H1 (cell line): ENCODE measurements at regions not wholly inside any gene's neighbourhood (a gene's known extent, or its start where the extent isn't known, plus 50 kb on each side); places are given as distances from the start of the nearest gene placed in this dataset.

Source experiments
- CTCF ChIA-PET: fragments of 300-600 bp; sonication (Branson Sonifier 250); formaldehyde crosslinking; loops from one replicate; lab custom pipeline; 2021; ENCODE audit not compliant: partially characterized antibody; lab: Charles Lee
- POLR2A ChIA-PET: fragments of 300-600 bp; sonication (Branson Sonifier 250); formaldehyde crosslinking; loops from one replicate; lab custom pipeline; 2021; ENCODE audit warnings: inconsistent platforms; ENCODE audit not compliant: partially characterized antibody; lab: Charles Lee
- DNase-seq, 2 experiments: peaks; one replicate each; pipeline versions ENCODE4 v3.0.0 to v3.0.0-alpha.2; 2010 to 2022; ENCODE audit warnings: low spot score in 2 of 2, low read depth in 1 of 2, mixed read lengths in 1 of 2
- FAIRE-seq: peaks from 2 replicates; lab custom pipeline; 2011; peaks lifted over from hg19 to GRCh38; lab: Jason Lieb, UNC
- H2AFZ ChIP-seq: 2 replicates; pipeline ENCODE4 v1.8.1; 2012; ENCODE audit warnings: low read length, inconsistent platforms
- H2AK5ac ChIP-seq: 2 replicates; pipeline ENCODE4 v1.6.1; 2013; ENCODE audit warnings: low read depth, low read length
- H2BK120ac ChIP-seq: replicated peaks from 2 replicates; pipeline ENCODE3; 2013; ENCODE audit warnings: low read depth, low read length, inconsistent platforms
- H2BK12ac ChIP-seq: 2 replicates; pipeline ENCODE4 v1.6.1; 2013; ENCODE audit warnings: low read depth, low read length
- H2BK15ac ChIP-seq: 2 replicates; pipeline ENCODE4 v1.6.1; 2013; ENCODE audit warnings: low read length
- H2BK20ac ChIP-seq: 2 replicates; pipeline ENCODE4 v1.6.1; 2013; ENCODE audit warnings: low read length
- H2BK5ac ChIP-seq: 2 replicates; pipeline ENCODE4 v1.6.1; 2013; ENCODE audit warnings: low read depth, low read length
- H3K14ac ChIP-seq: 2 replicates; pipeline ENCODE4 v1.6.1; 2013; ENCODE audit warnings: inconsistent platforms; ENCODE audit not compliant: insufficient read length
- H3K18ac ChIP-seq: 2 replicates; pipeline ENCODE4 v1.6.1; 2013; ENCODE audit warnings: low read length; ENCODE audit errors: extremely low read depth
- H3K23ac ChIP-seq: 2 replicates; pipeline ENCODE4 v1.6.1; 2013; ENCODE audit warnings: inconsistent platforms; ENCODE audit not compliant: insufficient read length
- H3K23me2 ChIP-seq: 2 replicates; pipeline ENCODE4 v1.6.1; 2013; ENCODE audit warnings: low read depth, low read length
- H3K27ac ChIP-seq: 2 replicates; pipeline ENCODE4 v1.6.1; 2011; ENCODE audit warnings: low read depth, low read length, inconsistent platforms
- H3K27me3 ChIP-seq, 4 experiments: replicated peaks in 1 of 4; 1 replicate in 1 of 4; 2 replicates in 3 of 4; pipeline versions ENCODE4 v1.6.1 to v1.8.1; 2011 to 2013; ENCODE audit warnings: low read length in 3 of 4, mild to moderate bottlenecking in 3 of 4, inconsistent platforms in 2 of 4, mixed read lengths in 2 of 4, moderate library complexity in 1 of 4; ENCODE audit not compliant: control insufficient read depth in 3 of 4, insufficient read depth in 3 of 4; ENCODE audit errors: extremely low read depth in 1 of 4
- H3K36me3 ChIP-seq, 4 experiments: 2 replicates each; pipeline versions ENCODE4 v1.6.1 to v1.8.1; 2011 to 2013; ENCODE audit warnings: mild to moderate bottlenecking in 4 of 4, low read length in 3 of 4, moderate library complexity in 2 of 4, control low read depth in 1 of 4, inconsistent platforms in 1 of 4; ENCODE audit not compliant: insufficient read depth in 4 of 4, control insufficient read depth in 2 of 4
- H3K4ac ChIP-seq: replicated peaks from 2 replicates; pipeline ENCODE3; 2013; ENCODE audit warnings: low read length, low read depth, mixed read lengths, inconsistent platforms; ENCODE audit not compliant: insufficient read length
- H3K4me1 ChIP-seq, 4 experiments: replicated peaks in 1 of 4; 1 replicate in 1 of 4; 2 replicates in 3 of 4; pipeline versions ENCODE4 v1.6.1 to v1.8.1; 2011 to 2013; ENCODE audit warnings: low read length in 3 of 4, inconsistent platforms in 2 of 4, mixed read lengths in 1 of 4; ENCODE audit not compliant: insufficient read depth in 4 of 4, control insufficient read depth in 3 of 4
- H3K4me2 ChIP-seq, 2 experiments: 2 replicates each; pipeline versions ENCODE4 v1.6.1 to v1.8.1; 2011 to 2013; ENCODE audit warnings: low read depth in 2 of 2, low read length in 2 of 2, control low read depth in 1 of 2, inconsistent platforms in 1 of 2, mild to moderate bottlenecking in 1 of 2; ENCODE audit not compliant: insufficient read depth in 1 of 2
- H3K4me3 ChIP-seq, 4 experiments: fragments of 200-600, 300-600 bp in 1 of 4; sonication (generic), shearing (Covaris generic), sonication (Bioruptor Twin) in 1 of 4; 2 replicates each; pipeline versions ENCODE4 v1.5.1 to v1.8.1; 2011 to 2016; ENCODE audit warnings: low read length in 4 of 4, low read depth in 3 of 4, control low read depth in 2 of 4, inconsistent platforms in 2 of 4, mild to moderate bottlenecking in 2 of 4, mixed read lengths in 1 of 4, moderate library complexity in 1 of 4; ENCODE audit not compliant: insufficient read depth in 2 of 4; ENCODE audit errors: extremely low read depth in 1 of 4
- H3K56ac ChIP-seq: replicated peaks from 2 replicates; pipeline ENCODE3; 2013; ENCODE audit warnings: low read depth, mild to moderate bottlenecking, mixed read lengths, low read length, inconsistent platforms; ENCODE audit not compliant: insufficient read length
- H3K79me1 ChIP-seq: 2 replicates; pipeline ENCODE4 v1.6.1; 2013; ENCODE audit warnings: low read depth, low read length, control low read depth
- H3K79me2 ChIP-seq, 2 experiments: 2 replicates each; pipeline versions ENCODE4 v1.6.1 to v1.8.1; 2012 to 2013; ENCODE audit warnings: low read length in 2 of 2, mild to moderate bottlenecking in 2 of 2, inconsistent platforms in 1 of 2; ENCODE audit not compliant: insufficient read depth in 2 of 2, control insufficient read depth in 1 of 2
- H3K9ac ChIP-seq, 4 experiments: replicated peaks in 1 of 4; 1 replicate in 1 of 4; 2 replicates in 3 of 4; pipeline versions ENCODE4 v1.6.1 to v1.8.1; 2011 to 2013; ENCODE audit warnings: low read depth in 3 of 4, low read length in 3 of 4, control low read depth in 2 of 4, mild to moderate bottlenecking in 2 of 4, moderate library complexity in 2 of 4, inconsistent platforms in 1 of 4; ENCODE audit errors: extremely low read depth in 1 of 4
- H3K9me3 ChIP-seq, 2 experiments: 2 replicates each; pipeline versions ENCODE4 v1.6.1 to v1.8.1; 2012 to 2013; ENCODE audit warnings: mild to moderate bottlenecking in 2 of 2, moderate library complexity in 2 of 2, control low read depth in 1 of 2, inconsistent platforms in 1 of 2, low read depth in 1 of 2, low read length in 1 of 2, mixed read lengths in 1 of 2; ENCODE audit not compliant: insufficient read depth in 2 of 2
- H4K20me1 ChIP-seq, 2 experiments: replicated peaks in 1 of 2; 2 replicates each; pipeline versions ENCODE3 to v1.8.1; 2011 to 2013; ENCODE audit warnings: inconsistent platforms in 2 of 2, low read length in 2 of 2, mild to moderate bottlenecking in 1 of 2; ENCODE audit not compliant: insufficient read depth in 2 of 2, control insufficient read depth in 1 of 2
- H4K5ac ChIP-seq: 2 replicates; pipeline ENCODE4 v1.6.1; 2013; ENCODE audit warnings: low read length, low read depth, mixed read lengths, inconsistent platforms; ENCODE audit not compliant: insufficient read length
- H4K8ac ChIP-seq: 2 replicates; pipeline ENCODE4 v1.8.0; 2013; ENCODE audit warnings: mild to moderate bottlenecking, moderate library complexity, low read length, inconsistent platforms; ENCODE audit not compliant: insufficient read depth; ENCODE audit errors: extremely low read depth
- H4K91ac ChIP-seq: replicated peaks from 2 replicates; pipeline ENCODE3; 2013; ENCODE audit warnings: low read length, mixed read lengths, inconsistent platforms; ENCODE audit not compliant: insufficient read length
- ATF2 ChIP-seq: IDR thresholded peaks from 2 replicates; pipeline ENCODE4 v1.6.1; 2012; ENCODE audit warnings: low read length, inconsistent platforms
- BRCA1 ChIP-seq: IDR thresholded peaks from 2 replicates; pipeline ENCODE4 v1.6.1; 2012; ENCODE audit warnings: low read depth, low read length, improper control_type of control experiment
- CEBPB ChIP-seq: IDR thresholded peaks from 2 replicates; pipeline ENCODE4 v1.6.1; 2012; ENCODE audit warnings: low read depth, low read length
- JUN ChIP-seq: IDR thresholded peaks from 2 replicates; pipeline ENCODE4 v1.6.1; 2011; ENCODE audit warnings: low read depth, mild to moderate bottlenecking, improper control_type of control experiment, low read length
- KDM4A ChIP-seq: IDR thresholded peaks from one replicate; pipeline ENCODE4 v1.7.1; 2012; ENCODE audit warnings: low read depth, mild to moderate bottlenecking, moderate library complexity, low read length, inconsistent platforms; ENCODE audit not compliant: severe bottlenecking
- KDM5A ChIP-seq: fragments of 200-600 bp; IDR thresholded peaks from 2 replicates; pipeline ENCODE4 v1.7.1; 2012; ENCODE audit warnings: mild to moderate bottlenecking, low read length, inconsistent platforms, mixed read lengths
- MAFK ChIP-seq: IDR thresholded peaks from 2 replicates; pipeline ENCODE4 v1.6.1; 2012; ENCODE audit warnings: low read depth, mild to moderate bottlenecking, improper control_type of control experiment, low read length
- PHF8 ChIP-seq: fragments of 200-600 bp; sonication (generic); conservative IDR thresholded peaks from 2 replicates; pipeline ENCODE4 v1.7.1; 2012; ENCODE audit warnings: low read depth, mild to moderate bottlenecking, inconsistent platforms, low read length, moderate library complexity
- RNF2 ChIP-seq: fragments of 200-900, 300-1000 bp; sonication (generic); IDR thresholded peaks from 2 replicates; pipeline ENCODE4 v1.7.1; 2016; ENCODE audit warnings: borderline replicate concordance, low read depth, mild to moderate bottlenecking, antibody characterized with exemption, low read length; ENCODE audit not compliant: poor library complexity, severe bottlenecking; ENCODE audit errors: missing control alignments
- RXRA ChIP-seq: IDR thresholded peaks from 2 replicates; pipeline ENCODE4 v1.6.1; 2011; ENCODE audit warnings: low read depth, mild to moderate bottlenecking, low read length, moderate library complexity; ENCODE audit not compliant: insufficient read depth
- SIX5 ChIP-seq: IDR thresholded peaks from 2 replicates; pipeline ENCODE4 v1.6.1; 2011; ENCODE audit warnings: mild to moderate bottlenecking, low read depth, low read length
- SP2 ChIP-seq: IDR thresholded peaks from 2 replicates; pipeline ENCODE4 v1.6.1; 2012; ENCODE audit warnings: mild to moderate bottlenecking, low read length, inconsistent platforms
- TAF1 ChIP-seq: IDR thresholded peaks from 2 replicates; pipeline ENCODE4 v1.6.1; 2011; ENCODE audit warnings: mild to moderate bottlenecking, low read depth, low read length
- TCF12 ChIP-seq: IDR thresholded peaks from 2 replicates; pipeline ENCODE4 v1.6.1; 2011; ENCODE audit warnings: low read depth, mild to moderate bottlenecking, low read length
- ZNF274 ChIP-seq: IDR thresholded peaks from 2 replicates; pipeline ENCODE4 v1.7.0; 2012; ENCODE audit warnings: low read length, borderline replicate concordance; ENCODE audit errors: extremely low read depth

GRCh38 chr4:104017213-104017612 lies 297.4 kb upstream of the TACR3 start:
- Histone ChIP-seq H3K27ac (no peak overlapping the region), H3K9me3 (no peaks in the 10 kb centered on the region), H3K4me1 (no peaks in the 10 kb centered on the region), H3K56ac (no peak overlapping the region), H2AFZ (no peak overlapping the region), H3K4ac (no peak overlapping the region), H3K4me2 (no peak overlapping the region), H3K9ac (no peak overlapping the region), H4K8ac (no peak overlapping the region), H3K27me3 (no peaks in the 10 kb centered on the region), H2BK20ac (no peak overlapping the region), H3K79me1 (no peaks in the 10 kb centered on the region), H3K18ac (no peak overlapping the region), H3K79me2 (no peaks in the 10 kb centered on the region), H4K20me1 (no peaks in the 10 kb centered on the region), H2BK12ac (no peak overlapping the region), H3K4me3 (no peak overlapping the region), H4K91ac (no peak overlapping the region), H2BK5ac (no peak overlapping the region), H2BK120ac (no peak overlapping the region), H2BK15ac (no peak overlapping the region), H3K23ac (no peak overlapping the region), H3K14ac (no peak overlapping the region), H2AK5ac (no peak overlapping the region), H3K23me2 (no peaks in the 10 kb centered on the region), H3K36me3 (no peaks in the 10 kb centered on the region), H4K5ac (no peak overlapping the region)
- POLR2A ChIA-PET: no interaction called here
- DNase-seq (no peak), FAIRE-seq (no peak)
- CTCF ChIA-PET: interaction anchor here (0.5 to 0.7 kb wide), 2 partner anchors 9 to 333 kb away, joined by 3 to 6 read pairs; no protein-coding TSS in a partner anchor
- no peak for TF ChIP-seq KDM5A
- TF ChIP-seq SIX5: no peak
- TF ChIP-seq ATF2: no peak
- no peak for TF ChIP-seq TAF1
- no peak for TF ChIP-seq PHF8
- no peak for TF ChIP-seq RNF2
- TF ChIP-seq ZNF274: no peak
- no peak for TF ChIP-seq BRCA1
- TF ChIP-seq RXRA: no peak
- no peak for TF ChIP-seq JUN
- no peak for TF ChIP-seq SP2
- TF ChIP-seq KDM4A: no peak
- no peak for TF ChIP-seq CEBPB
- TF ChIP-seq MAFK: no peak
- no peak for TF ChIP-seq TCF12
